MM.1S (cell line): ENCODE measurements at regions not wholly inside any gene's neighbourhood (a gene's known extent, or its start where the extent isn't known, plus 50 kb on each side); places are given as distances from the start of the nearest gene placed in this dataset.

Experiments
- EZH2 ChIP-seq: fragments of 300-600 bp; sonication (generic); optimal IDR thresholded peaks from 2 replicates; pipeline ENCODE3; 2017; ENCODE audit warnings: low read depth, mild to moderate bottlenecking, antibody characterized with exemption, low read length, mixed read lengths
- EZH2phosphoT487 ChIP-seq: fragments of 300-600 bp; sonication (generic); IDR thresholded peaks from 2 replicates; pipeline ENCODE4 v1.6.1; 2018; ENCODE audit warnings: antibody characterized with exemption, low read length
- TF ChIP-seq, protein P1 (sequence below): fragments of 300-600 bp; sonication (generic); IDR thresholded peaks from 2 replicates; pipeline ENCODE4 v1.5.1; 2016; ENCODE audit warnings: antibody characterized with exemption, low read length, mixed read lengths

- TF ChIP-seq, protein P1, sequence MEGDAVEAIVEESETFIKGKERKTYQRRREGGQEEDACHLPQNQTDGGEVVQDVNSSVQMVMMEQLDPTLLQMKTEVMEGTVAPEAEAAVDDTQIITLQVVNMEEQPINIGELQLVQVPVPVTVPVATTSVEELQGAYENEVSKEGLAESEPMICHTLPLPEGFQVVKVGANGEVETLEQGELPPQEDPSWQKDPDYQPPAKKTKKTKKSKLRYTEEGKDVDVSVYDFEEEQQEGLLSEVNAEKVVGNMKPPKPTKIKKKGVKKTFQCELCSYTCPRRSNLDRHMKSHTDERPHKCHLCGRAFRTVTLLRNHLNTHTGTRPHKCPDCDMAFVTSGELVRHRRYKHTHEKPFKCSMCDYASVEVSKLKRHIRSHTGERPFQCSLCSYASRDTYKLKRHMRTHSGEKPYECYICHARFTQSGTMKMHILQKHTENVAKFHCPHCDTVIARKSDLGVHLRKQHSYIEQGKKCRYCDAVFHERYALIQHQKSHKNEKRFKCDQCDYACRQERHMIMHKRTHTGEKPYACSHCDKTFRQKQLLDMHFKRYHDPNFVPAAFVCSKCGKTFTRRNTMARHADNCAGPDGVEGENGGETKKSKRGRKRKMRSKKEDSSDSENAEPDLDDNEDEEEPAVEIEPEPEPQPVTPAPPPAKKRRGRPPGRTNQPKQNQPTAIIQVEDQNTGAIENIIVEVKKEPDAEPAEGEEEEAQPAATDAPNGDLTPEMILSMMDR, result no peak
- TF ChIP-seq EZH2 (no peak), EZH2phosphoT487 (no peak)
Measured at GRCh38 chr10:57977262-57977661, 290.4 kb downstream of the IPMK start.
